ENCODE measurements at regions not wholly inside any gene's neighbourhood (a gene's known extent, or its start where the extent isn't known, plus 50 kb on each side); places are given as distances from the start of the nearest gene placed in this dataset.

- H3K79me2 ChIP-seq (replicated peaks; ENCODE audit: insufficient read depth) = no peaks in the 10 kb centered on the region
- Mint-ChIP-seq H3K4me3 (no peak overlapping the region), H3K36me3 (ENCODE audit: low read depth) (no peaks in the 10 kb centered on the region), H3K4me1 (no peaks in the 10 kb centered on the region; the same call in 2 of the 3 replicates), H3K9me3 (peaks cover 3% of the 10 kb centered on the region), H3K27ac (no peak overlapping the region), H3K27me3 (ENCODE audit: insufficient read depth, low read depth, poor library complexity) (no peaks in the 10 kb centered on the region)
- no peaks in the 10 kb centered on the region for H3K4me1 ChIP-seq (ENCODE audit: insufficient read depth)
- DNase-seq (ENCODE audit: low spot score) (no peak), ATAC-seq (no peak)
- H3K9me2 ChIP-seq (ENCODE audit: insufficient read depth) = peaks cover 12% of the 10 kb centered on the region; the same call in 1 of the 2 replicates
- H4K20me1 ChIP-seq (replicated peaks; ENCODE audit: insufficient read depth) = no peaks in the 10 kb centered on the region
- H3F3A ChIP-seq (replicated peaks; ENCODE audit: low read depth) = no peaks in the 10 kb centered on the region
- no peak overlapping the region for H3K4me3 ChIP-seq
- TF ChIP-seq STAT1 (IDR thresholded peaks at IDR 0.05; ENCODE audit: unreplicated experiment) (no peak), NANOG (IDR thresholded peaks at IDR 0.05; ENCODE audit: borderline replicate concordance) (no peak), ZNF114 (CRISPR knock-in tag; IDR thresholded peaks at IDR 0.05) (no peak), POLR2AphosphoS5 (IDR thresholded peaks at IDR 0.05; ENCODE audit: low read depth) (no peak), EZH2phosphoT487 (IDR thresholded peaks at IDR 0.05; ENCODE audit: unreplicated experiment) (no peak), ETS1 (IDR thresholded peaks at IDR 0.05) (no peak), ZNF462 (CRISPR knock-in tag; IDR thresholded peaks at IDR 0.05) (no peak)
- H3K27me3 ChIP-seq (ENCODE audit: insufficient read depth) = no peaks in the 10 kb centered on the region
- no peak overlapping the region for H3K27ac ChIP-seq (ENCODE audit: low read depth)
- H3K4me2 ChIP-seq = no peak overlapping the region
- no peaks in the 10 kb centered on the region for H3K36me3 ChIP-seq (ENCODE audit: insufficient read depth)
- H2AFZ ChIP-seq = no peak overlapping the region
These were observed 586.8 kb upstream of the JAG1 start for GRCh38 chr20:11260611-11261010.

Data from GM23338 (cell line).